ENCODE measurements at regions not wholly inside any gene's neighbourhood (a gene's known extent, or its start where the extent isn't known, plus 50 kb on each side); places are given as distances from the start of the nearest gene placed in this dataset.

DNA sequence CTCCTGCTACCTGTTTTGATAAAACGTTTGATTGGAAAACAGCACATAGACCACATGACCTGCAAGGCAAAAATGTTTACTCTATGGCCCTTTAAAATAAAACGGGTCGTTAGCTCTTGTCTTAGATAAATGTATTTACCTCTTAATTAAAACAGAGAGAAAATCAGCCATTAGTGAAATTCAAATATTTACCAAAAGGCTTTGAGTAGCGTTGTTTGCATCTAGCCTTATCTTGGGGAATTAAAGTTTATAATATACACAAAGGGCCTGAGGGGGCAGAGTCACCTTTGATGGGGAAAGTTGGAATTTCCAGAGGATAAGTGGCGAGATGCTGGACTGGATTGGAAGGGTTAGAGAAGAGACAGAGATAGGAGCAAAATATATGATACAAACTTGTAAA, 111.3 kb downstream of the FBXO4 start:
- no peak for DNase-seq (ENCODE audit: low read depth in 2 of 2)
- TF ChIP-seq, protein P1, sequence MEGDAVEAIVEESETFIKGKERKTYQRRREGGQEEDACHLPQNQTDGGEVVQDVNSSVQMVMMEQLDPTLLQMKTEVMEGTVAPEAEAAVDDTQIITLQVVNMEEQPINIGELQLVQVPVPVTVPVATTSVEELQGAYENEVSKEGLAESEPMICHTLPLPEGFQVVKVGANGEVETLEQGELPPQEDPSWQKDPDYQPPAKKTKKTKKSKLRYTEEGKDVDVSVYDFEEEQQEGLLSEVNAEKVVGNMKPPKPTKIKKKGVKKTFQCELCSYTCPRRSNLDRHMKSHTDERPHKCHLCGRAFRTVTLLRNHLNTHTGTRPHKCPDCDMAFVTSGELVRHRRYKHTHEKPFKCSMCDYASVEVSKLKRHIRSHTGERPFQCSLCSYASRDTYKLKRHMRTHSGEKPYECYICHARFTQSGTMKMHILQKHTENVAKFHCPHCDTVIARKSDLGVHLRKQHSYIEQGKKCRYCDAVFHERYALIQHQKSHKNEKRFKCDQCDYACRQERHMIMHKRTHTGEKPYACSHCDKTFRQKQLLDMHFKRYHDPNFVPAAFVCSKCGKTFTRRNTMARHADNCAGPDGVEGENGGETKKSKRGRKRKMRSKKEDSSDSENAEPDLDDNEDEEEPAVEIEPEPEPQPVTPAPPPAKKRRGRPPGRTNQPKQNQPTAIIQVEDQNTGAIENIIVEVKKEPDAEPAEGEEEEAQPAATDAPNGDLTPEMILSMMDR (IDR thresholded peaks at IDR 0.05; ENCODE audit: low read depth, low read length): no peak
- no peak overlapping the region for H3K4me3 ChIP-seq (replicated peaks in 1 of 2; ENCODE audit: low read depth in 2 of 2, low read length in 2 of 2)

DNA sequence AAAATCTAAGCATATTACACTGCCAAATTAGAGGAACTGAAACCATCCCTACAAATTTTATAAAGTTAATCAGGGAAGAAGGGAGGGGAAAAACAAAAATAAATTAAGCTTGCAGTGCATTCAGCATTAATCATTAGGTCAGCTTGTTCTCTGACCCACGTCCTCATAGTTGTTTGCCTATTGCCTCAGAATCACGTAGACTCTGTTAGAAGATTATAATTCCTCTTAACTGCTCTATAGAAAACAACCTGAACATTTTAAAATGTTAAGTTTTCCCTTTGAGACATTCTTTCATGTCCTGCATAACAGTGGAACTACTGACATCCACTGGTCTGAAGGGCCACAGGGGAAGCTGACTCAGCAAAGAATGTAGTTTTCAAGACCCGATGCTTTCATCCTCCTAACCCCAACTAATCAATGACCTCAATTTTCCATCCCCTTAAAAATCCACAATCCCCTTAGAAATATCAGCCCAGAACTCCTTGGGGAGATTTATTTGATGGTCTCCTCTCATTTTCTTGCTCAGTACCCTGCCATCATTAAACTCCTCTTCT, 112.4 kb downstream of the FBXO4 start:
- H3K4me3 ChIP-seq (replicated peaks in 1 of 2; ENCODE audit: low read depth in 2 of 2, low read length in 2 of 2): no peak overlapping the region
- TF ChIP-seq, protein P1 (IDR thresholded peaks at IDR 0.05; ENCODE audit: low read depth, low read length): no peak
- no peak for DNase-seq (ENCODE audit: low read depth in 2 of 2)

DNA sequence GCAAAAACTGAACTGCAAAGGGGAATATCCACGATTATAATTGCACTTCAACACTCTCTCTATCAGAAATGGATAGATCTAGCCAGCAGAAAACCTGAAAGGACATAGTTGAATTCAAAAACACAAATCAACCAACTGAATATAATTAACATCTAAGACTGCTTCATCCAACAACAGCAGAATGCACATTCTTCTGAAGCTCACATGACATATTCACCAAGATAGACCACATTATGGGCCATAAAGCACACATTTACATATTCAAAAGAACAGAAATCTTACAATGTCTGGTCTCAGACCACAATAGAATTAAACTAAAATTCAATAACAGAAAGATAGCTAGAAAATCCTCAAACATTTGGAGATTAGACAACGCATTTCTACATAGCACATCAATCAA, 118.3 kb downstream of the FBXO4 start:
- no peak overlapping the region for H3K4me3 ChIP-seq (replicated peaks in 1 of 2; ENCODE audit: low read depth in 2 of 2, low read length in 2 of 2)
- TF ChIP-seq, protein P1 (IDR thresholded peaks at IDR 0.05; ENCODE audit: low read depth, low read length): no peak
- DNase-seq (ENCODE audit: low read depth in 2 of 2): no peak

DNA sequence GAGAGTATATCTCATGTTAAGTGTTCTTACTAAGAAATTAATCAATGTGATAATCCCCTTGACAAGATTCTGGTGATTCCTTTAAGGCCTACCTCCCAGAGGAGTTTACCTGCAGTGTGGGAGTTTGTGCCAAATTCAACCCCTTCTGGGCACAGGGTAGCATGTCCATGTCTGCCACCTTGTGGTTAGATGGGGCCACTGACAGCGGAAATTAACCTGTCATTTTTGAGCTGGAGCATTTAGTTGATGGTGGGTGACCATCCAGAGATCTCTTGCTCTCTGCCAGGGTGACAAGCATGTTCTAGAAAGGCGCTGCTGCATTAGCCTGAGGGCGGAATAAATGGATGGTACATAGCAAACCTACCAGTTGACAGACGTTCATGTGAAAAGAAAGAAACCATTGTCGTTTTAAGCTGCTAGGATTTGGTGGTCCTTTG, 132.2 kb downstream of the FBXO4 start:
- H3K4me3 ChIP-seq (replicated peaks in 1 of 2; ENCODE audit: low read depth in 2 of 2, low read length in 2 of 2): no peak overlapping the region
- peak; percentile 43 to 56 for DNase-seq (ENCODE audit: low read depth in 2 of 2)
- TF ChIP-seq, protein P1 (IDR thresholded peaks at IDR 0.05; ENCODE audit: low read depth, low read length): peak; percentile 82

DNA sequence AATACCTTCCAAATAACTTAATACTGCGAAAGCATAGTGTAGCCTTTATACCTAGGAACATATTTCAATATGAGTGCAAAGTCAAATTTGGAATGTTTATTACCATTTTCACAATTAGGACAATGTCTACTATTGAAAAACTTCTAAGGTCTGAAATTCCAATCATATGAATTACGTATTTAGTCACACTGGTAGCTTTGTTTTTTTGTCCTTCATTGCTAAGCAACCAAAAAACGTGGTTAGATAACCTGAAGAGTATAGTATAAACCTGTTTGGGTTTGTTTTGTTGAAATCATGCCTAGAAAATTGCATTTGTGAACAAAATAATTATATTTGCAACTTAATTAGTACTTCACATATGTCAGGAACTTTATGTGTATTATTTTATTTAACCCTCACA, 134.2 kb downstream of the FBXO4 start:
- peak in 1 of 2 donors; percentile 33 for DNase-seq (ENCODE audit: low read depth in 2 of 2)
- H3K4me3 ChIP-seq (replicated peaks in 1 of 2; ENCODE audit: low read depth in 2 of 2, low read length in 2 of 2): no peak overlapping the region
- TF ChIP-seq, protein P1 (IDR thresholded peaks at IDR 0.05; ENCODE audit: low read depth, low read length): no peak

DNA sequence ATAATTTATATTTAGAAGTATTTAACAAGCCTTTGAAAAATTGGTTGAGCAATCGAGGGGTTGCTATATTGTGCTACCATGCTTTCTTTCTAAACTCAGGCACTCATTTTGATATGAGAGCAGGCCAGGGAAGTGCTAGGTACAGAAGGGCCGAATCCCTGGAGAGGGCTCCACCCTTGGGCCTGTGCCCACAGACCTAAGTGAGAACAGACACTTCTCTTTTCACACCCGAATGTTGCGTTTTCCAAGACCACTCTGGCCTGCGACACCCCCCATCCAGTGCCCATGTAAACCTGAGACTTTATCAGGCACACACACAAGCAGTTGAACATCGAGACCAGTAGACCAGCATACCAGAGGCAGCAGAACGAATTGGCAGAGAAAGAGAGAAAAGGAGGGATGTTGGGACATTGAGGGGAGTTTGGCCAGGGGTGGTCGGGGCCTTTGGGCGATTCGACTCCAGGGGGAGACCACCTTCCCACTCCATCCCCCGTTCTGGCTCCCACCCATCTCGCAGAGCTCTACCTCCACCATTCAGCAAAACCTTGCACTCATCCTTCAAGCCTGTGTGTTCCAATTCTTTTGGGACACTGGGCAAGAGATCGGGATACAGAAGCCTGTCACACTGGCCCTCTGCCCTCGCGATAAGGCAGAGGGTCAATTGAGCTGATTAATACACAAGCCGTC, 134.8 kb downstream of the FBXO4 start:
- no peak for DNase-seq (ENCODE audit: low read depth in 2 of 2)
- TF ChIP-seq, protein P1 (IDR thresholded peaks at IDR 0.05; ENCODE audit: low read depth, low read length): no peak
- H3K4me3 ChIP-seq (replicated peaks in 1 of 2; ENCODE audit: low read depth in 2 of 2, low read length in 2 of 2): no peak overlapping the region
